GM19023 (cell line): ENCODE measurements at regions not wholly inside any gene's neighbourhood (a gene's known extent, or its start where the extent isn't known, plus 50 kb on each side); places are given as distances from the start of the nearest gene placed in this dataset.
"Not testable (repeated sequence)": the region's sequence is repeated elsewhere in the genome, so short reads cannot be mapped to it uniquely, and the experiment has no call there.

Source experiments
- ATAC-seq: cut with Tn5 transposase; IDR thresholded peaks from one replicate; pipeline ENCODE4 v1.9.1; 2021; ENCODE audit warnings: mild to moderate bottlenecking, moderate library complexity; ENCODE audit not compliant: unreplicated experiment

GRCh38 chr3:124133366-124133940 is 141.5 kb upstream of the ROPN1 start:
- no peak for ATAC-seq

GRCh38 chr3:124137216-124137615 is 145.3 kb upstream of the ROPN1 start:
- ATAC-seq = no peak

- no peak for ATAC-seq
Measured at GRCh38 chr3:124138148-124138547, 146.2 kb upstream of the ROPN1 start.

- ATAC-seq = no peak
Measured at GRCh38 chr3:124140746-124141145, 148.8 kb upstream of the ROPN1 start.

GRCh38 chr3:124142389-124142970 is 150.6 kb upstream of the ROPN1 start:
- no peak for ATAC-seq

- no peak for ATAC-seq
Measured at GRCh38 chr3:124143047-124143446, 151.1 kb upstream of the ROPN1 start.

- ATAC-seq = no peak
Measured at GRCh38 chr3:124144035-124144814, 152.3 kb upstream of the ROPN1 start.

- ATAC-seq = no peak
Measured at GRCh38 chr3:124147429-124147828, 155.5 kb upstream of the ROPN1 start.

- ATAC-seq = no peak
Measured at GRCh38 chr3:124147946-124148345, 156.0 kb upstream of the ROPN1 start.

GRCh38 chr3:124149081-124149480 is 157.2 kb upstream of the ROPN1 start:
- no peak for ATAC-seq

GRCh38 chr3:124149771-124150170 is 157.8 kb upstream of the ROPN1 start:
- no peak for ATAC-seq

- not testable (repeated sequence) for ATAC-seq
Measured at GRCh38 chr3:124152891-124153290, 161.0 kb upstream of the ROPN1 start.

- no peak for ATAC-seq
Measured at GRCh38 chr3:124156866-124157712, 165.2 kb upstream of the ROPN1 start.

- ATAC-seq = no peak
Measured at GRCh38 chr3:124157748-124158147, 165.8 kb upstream of the ROPN1 start.

GRCh38 chr3:124158168-124158881 is 166.4 kb upstream of the ROPN1 start:
- ATAC-seq = no peak

GRCh38 chr3:124161448-124161847 is 169.5 kb upstream of the ROPN1 start:
- ATAC-seq = no peak

- no peak for ATAC-seq
Measured at GRCh38 chr3:124163689-124164088, 171.8 kb upstream of the ROPN1 start.

- no peak for ATAC-seq
Measured at GRCh38 chr3:124168271-124168670, 176.3 kb upstream of the ROPN1 start.

- ATAC-seq = no peak
Measured at GRCh38 chr3:124172283-124172682, 180.4 kb upstream of the ROPN1 start.

- no peak for ATAC-seq
Measured at GRCh38 chr3:124172816-124173215, 180.9 kb upstream of the ROPN1 start.

- ATAC-seq = no peak
Measured at GRCh38 chr3:124174476-124174875, 182.6 kb upstream of the ROPN1 start.
